Hippocampal formation (tissue), 2 donors: ENCODE measurements at regions not wholly inside any gene's neighbourhood (a gene's known extent, or its start where the extent isn't known, plus 50 kb on each side); places are given as distances from the start of the nearest gene placed in this dataset.

Source experiments
- DNase-seq, 2 donors: peaks; one replicate each; lab custom pipeline; 2025; lab: John Stamatoyannopoulos, UW

GRCh38 chr1:22221233-22221780 is 78.4 kb upstream of the WNT4 start:
- no peak for DNase-seq

GRCh38 chr1:22222723-22223122 is 79.8 kb upstream of the WNT4 start:
- no peak for DNase-seq

GRCh38 chr1:22223176-22223575 is 80.3 kb upstream of the WNT4 start:
- no peak for DNase-seq

- no peak for DNase-seq
Measured at GRCh38 chr1:22224091-22224490, 81.2 kb upstream of the WNT4 start.

GRCh38 chr1:22224631-22225030 is 81.7 kb upstream of the WNT4 start:
- DNase-seq: no peak

- no peak for DNase-seq
Measured at GRCh38 chr1:22225858-22226589, 83.1 kb upstream of the WNT4 start.

GRCh38 chr1:22228074-22228473 is 85.2 kb upstream of the WNT4 start:
- no peak for DNase-seq

- DNase-seq: no peak
Measured at GRCh38 chr1:22228505-22228911, 85.6 kb upstream of the WNT4 start.

- DNase-seq: no peak
Measured at GRCh38 chr1:22229379-22229778, 86.5 kb upstream of the WNT4 start.

- DNase-seq: no peak
Measured at GRCh38 chr1:22231068-22231593, 88.2 kb upstream of the WNT4 start.

GRCh38 chr1:22231995-22232690 is 89.2 kb upstream of the WNT4 start:
- DNase-seq: no peak

- DNase-seq: no peak
Measured at GRCh38 chr1:22233222-22233621, 90.3 kb upstream of the WNT4 start.

- no peak for DNase-seq
Measured at GRCh38 chr1:22234476-22235030, 91.7 kb upstream of the WNT4 start.

GRCh38 chr1:22236166-22236565 is 93.3 kb upstream of the WNT4 start:
- DNase-seq: no peak

- DNase-seq: no peak
Measured at GRCh38 chr1:22236900-22237299, 94.0 kb upstream of the WNT4 start.

GRCh38 chr1:22237433-22238093 is 94.7 kb upstream of the WNT4 start:
- DNase-seq: no peak

- no peak for DNase-seq
Measured at GRCh38 chr1:22238356-22239224, 95.7 kb upstream of the WNT4 start.

GRCh38 chr1:22239378-22239777 is 96.5 kb upstream of the WNT4 start:
- DNase-seq: no peak

GRCh38 chr1:22241250-22241649 is 98.4 kb upstream of the WNT4 start:
- no peak for DNase-seq

GRCh38 chr1:22241811-22242210 is 98.9 kb upstream of the WNT4 start:
- DNase-seq: no peak

GRCh38 chr1:22245100-22245650 is 102.3 kb upstream of the WNT4 start:
- DNase-seq: no peak
